Skeletal muscle tissue (tissue), 3 donors: ENCODE measurements at regions not wholly inside any gene's neighbourhood (a gene's known extent, or its start where the extent isn't known, plus 50 kb on each side); places are given as distances from the start of the nearest gene placed in this dataset.
"Not testable (repeated sequence)": the region's sequence is repeated elsewhere in the genome, so short reads cannot be mapped to it uniquely, and the experiment has no call there.

Experiments used
- H3K27ac ChIP-seq: one replicate; pipeline ENCODE4 v1.7.0; 2013; ENCODE audit warnings: mild to moderate bottlenecking, low read depth, low read length, inconsistent platforms
- H3K27me3 ChIP-seq, 3 donors: one replicate each; pipeline ENCODE4 v1.7.0; 2013; ENCODE audit warnings: low read length in 3 of 3; ENCODE audit not compliant: control insufficient read depth in 3 of 3, insufficient read depth in 3 of 3
- H3K36me3 ChIP-seq, 3 donors: one replicate each; pipeline ENCODE4 v1.7.0; 2013; ENCODE audit warnings: low read length in 3 of 3; ENCODE audit not compliant: control insufficient read depth in 3 of 3, insufficient read depth in 3 of 3
- H3K4me1 ChIP-seq, 3 donors: one replicate each; pipeline ENCODE4 v1.7.0; 2013; ENCODE audit warnings: low read length in 3 of 3, mild to moderate bottlenecking in 3 of 3; ENCODE audit not compliant: control insufficient read depth in 3 of 3, insufficient read depth in 3 of 3
- H3K4me3 ChIP-seq, 3 donors: one replicate each; pipeline ENCODE4 v1.7.0; 2013; ENCODE audit warnings: low read length in 3 of 3
- H3K9ac ChIP-seq, 3 donors: one replicate each; pipeline ENCODE4 v1.7.0; 2013; ENCODE audit warnings: low read length in 3 of 3, mild to moderate bottlenecking in 3 of 3, moderate library complexity in 2 of 3, low read depth in 1 of 3
- H3K9me3 ChIP-seq, 3 donors: one replicate each; pipeline ENCODE4 v1.7.0; 2013; ENCODE audit warnings: low read length in 3 of 3; ENCODE audit not compliant: control insufficient read depth in 3 of 3
- donor health status: Osteomylitis.

GRCh38 chr22:33188326-33188725, 130.1 kb upstream of the SYN3 start:
- H3K27me3 ChIP-seq: no peaks in the 10 kb centered on the region
- H3K4me1 ChIP-seq: no peaks in the 10 kb centered on the region
- H3K27ac ChIP-seq: no peak overlapping the region
- no peak overlapping the region for H3K4me3 ChIP-seq
- H3K36me3 ChIP-seq: no peaks in the 10 kb centered on the region
- H3K9me3 ChIP-seq: no peaks in the 10 kb centered on the region
- no peak overlapping the region for H3K9ac ChIP-seq

- H3K27ac ChIP-seq: no peak overlapping the region
- peaks cover 0 to 3% (median 0%) of the 10 kb centered on the region in 3 donors for H3K9me3 ChIP-seq
- H3K36me3 ChIP-seq: no peaks in the 10 kb centered on the region
- no peak overlapping the region for H3K4me3 ChIP-seq
- H3K4me1 ChIP-seq: no peaks in the 10 kb centered on the region
- no peak overlapping the region for H3K9ac ChIP-seq
- no peaks in the 10 kb centered on the region for H3K27me3 ChIP-seq
These were observed 128.6 kb upstream of the SYN3 start for GRCh38 chr22:33186816-33187215.

- no peaks in the 10 kb centered on the region for H3K4me1 ChIP-seq
- H3K9ac ChIP-seq: no peak overlapping the region
- no peak overlapping the region for H3K27ac ChIP-seq
- H3K9me3 ChIP-seq: peaks cover 0 to 3% (median 0%) of the 10 kb centered on the region in 3 donors
- H3K36me3 ChIP-seq: no peaks in the 10 kb centered on the region
- H3K27me3 ChIP-seq: no peaks in the 10 kb centered on the region
- no peak overlapping the region for H3K4me3 ChIP-seq
These were observed 122.2 kb upstream of the SYN3 start for GRCh38 chr22:33180356-33180755.

DNA sequence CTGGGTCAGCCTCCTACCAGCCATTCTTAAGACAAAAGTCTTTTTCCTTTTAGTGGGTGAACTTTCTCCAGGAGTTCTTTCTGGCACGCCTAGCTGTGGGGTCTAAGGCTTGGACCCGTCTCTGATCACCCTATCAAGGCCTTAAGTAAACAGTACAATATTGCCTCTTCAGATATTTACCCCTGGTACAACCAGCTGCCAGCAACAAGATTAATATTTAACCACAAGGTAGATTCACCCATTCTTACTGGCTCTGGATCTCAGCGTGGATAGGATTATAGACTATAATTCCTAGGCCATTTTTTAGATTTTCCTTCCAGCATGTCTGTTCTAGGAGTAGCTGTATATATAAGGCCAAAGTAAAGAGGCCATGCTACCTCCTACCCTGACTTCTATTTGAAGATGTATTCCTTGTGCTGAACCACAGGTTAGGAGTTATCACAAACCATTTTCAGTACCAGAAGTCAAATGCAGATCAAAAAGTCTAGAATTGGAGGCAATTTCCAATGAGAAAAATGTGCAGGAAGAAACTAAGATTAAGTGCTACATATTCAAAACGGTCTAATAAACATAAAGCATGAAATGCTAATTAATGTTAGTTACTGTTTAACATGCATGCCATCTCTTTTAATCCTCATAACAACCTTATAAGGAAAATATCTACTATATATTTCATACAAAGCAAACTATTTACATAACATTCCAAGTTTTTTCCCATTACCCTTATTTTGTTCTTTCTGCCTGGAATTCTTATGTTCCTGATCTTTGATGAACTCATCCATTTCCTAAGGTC, 110.0 kb upstream of the SYN3 start:
- Histone ChIP-seq H3K36me3 (no peaks in the 10 kb centered on the region), H3K4me3 (no peak overlapping the region), H3K4me1 (no peaks in the 10 kb centered on the region), H3K9me3 (no peaks in the 10 kb centered on the region), H3K9ac (no peak overlapping the region), H3K27me3 (no peaks in the 10 kb centered on the region), H3K27ac (no peak overlapping the region)

- Histone ChIP-seq H3K9me3 (no peaks in the 10 kb centered on the region), H3K9ac (no peak overlapping the region), H3K27ac (no peak overlapping the region), H3K27me3 (no peaks in the 10 kb centered on the region), H3K36me3 (no peaks in the 10 kb centered on the region), H3K4me1 (no peaks in the 10 kb centered on the region), H3K4me3 (no peak overlapping the region)
These were observed 108.0 kb upstream of the SYN3 start for GRCh38 chr22:33166206-33166605.

GRCh38 chr22:33163815-33164214, 105.6 kb upstream of the SYN3 start:
- Histone ChIP-seq H3K9me3 (no peaks in the 10 kb centered on the region), H3K27ac (no peak overlapping the region), H3K9ac (no peak overlapping the region), H3K4me3 (no peak overlapping the region), H3K4me1 (no peaks in the 10 kb centered on the region), H3K27me3 (no peaks in the 10 kb centered on the region), H3K36me3 (no peaks in the 10 kb centered on the region)

GRCh38 chr22:33162196-33162595, 104.0 kb upstream of the SYN3 start:
- Histone ChIP-seq H3K27me3 (no peaks in the 10 kb centered on the region), H3K9ac (no peak overlapping the region), H3K9me3 (no peaks in the 10 kb centered on the region), H3K4me1 (no peaks in the 10 kb centered on the region), H3K27ac (no peak overlapping the region), H3K36me3 (no peaks in the 10 kb centered on the region), H3K4me3 (no peak overlapping the region)

DNA sequence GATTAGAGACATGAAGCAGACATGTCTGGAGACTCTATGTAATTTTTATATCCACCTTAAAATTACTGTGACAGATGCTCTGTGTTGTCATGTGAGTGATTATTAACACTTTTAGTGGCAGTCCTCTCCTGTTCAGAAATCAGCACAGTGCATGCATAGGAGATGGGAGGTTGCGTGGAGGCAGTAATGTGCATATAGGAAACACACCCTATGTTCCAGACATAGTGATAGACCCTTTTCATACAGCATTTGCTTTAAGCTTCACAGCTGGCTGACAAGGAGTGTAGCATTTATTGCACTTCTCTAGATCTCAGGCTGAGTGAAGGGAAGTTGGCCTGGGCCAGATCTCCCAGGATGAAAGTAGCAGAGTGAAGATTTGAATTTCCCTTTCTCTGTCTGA, 102.3 kb upstream of the SYN3 start:
- H3K9me3 ChIP-seq: no peaks in the 10 kb centered on the region
- no peaks in the 10 kb centered on the region for H3K4me1 ChIP-seq
- H3K36me3 ChIP-seq: no peaks in the 10 kb centered on the region
- H3K4me3 ChIP-seq: no peak overlapping the region
- no peaks in the 10 kb centered on the region for H3K27me3 ChIP-seq
- H3K9ac ChIP-seq: no peak overlapping the region
- H3K27ac ChIP-seq: no peak overlapping the region

DNA sequence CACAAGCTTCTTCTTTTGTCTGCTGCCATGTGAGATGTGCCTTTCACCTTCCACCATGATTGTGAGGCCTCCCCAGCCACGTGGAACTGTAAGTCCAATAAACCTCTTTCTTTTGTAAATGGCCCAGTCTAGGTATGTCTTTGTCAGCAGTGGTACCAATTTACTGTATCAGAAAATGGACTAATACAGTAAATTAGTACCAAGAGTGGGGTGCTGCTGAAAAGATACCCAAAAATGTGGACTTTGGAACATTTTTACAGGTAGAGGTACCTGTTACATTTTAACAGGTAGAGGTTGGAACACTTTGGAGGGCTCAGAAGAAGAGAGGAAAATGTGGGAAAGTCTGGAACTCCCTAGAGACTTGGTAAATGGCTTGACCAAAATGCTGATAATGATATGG, 96.8 kb upstream of the SYN3 start:
- H3K27me3 ChIP-seq, H3K36me3 ChIP-seq: not testable (repeated sequence)

DNA sequence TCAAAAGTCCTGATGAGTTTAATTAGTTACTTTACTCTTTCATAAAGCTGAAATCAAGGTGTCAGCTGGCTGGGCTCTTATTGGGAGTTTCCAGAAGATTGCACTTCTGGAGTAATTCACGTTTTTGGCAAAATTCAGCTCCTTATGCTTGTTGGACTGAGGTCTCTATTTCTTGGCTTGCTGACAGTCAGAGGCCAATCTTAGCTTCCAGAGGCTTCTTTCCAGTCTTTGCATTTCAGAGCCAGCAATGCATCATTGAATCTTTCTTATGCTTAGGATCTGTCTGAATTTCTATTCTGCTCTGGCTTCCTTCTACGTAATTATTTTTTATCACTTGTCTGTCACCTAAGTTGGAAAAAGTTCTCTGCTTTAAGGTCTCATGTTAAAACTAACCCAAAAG, 91.4 kb upstream of the SYN3 start:
- Histone ChIP-seq H3K9me3 (no peaks in the 10 kb centered on the region), H3K4me1 (no peaks in the 10 kb centered on the region), H3K4me3 (no peak overlapping the region), H3K36me3 (no peaks in the 10 kb centered on the region), H3K27me3 (no peaks in the 10 kb centered on the region), H3K9ac (no peak overlapping the region), H3K27ac (no peak overlapping the region)

More for the DNA sequence above, 96.8 kb upstream of the SYN3 start:
- H3K27ac ChIP-seq, H3K9ac ChIP-seq, H3K4me1 ChIP-seq, H3K4me3 ChIP-seq, H3K9me3 ChIP-seq: not testable (repeated sequence)
